H1 (cell line): ENCODE measurements at regions not wholly inside any gene's neighbourhood (a gene's known extent, or its start where the extent isn't known, plus 50 kb on each side); places are given as distances from the start of the nearest gene placed in this dataset.

ENCODE experiments used
- CTCF ChIA-PET: fragments of 300-600 bp; sonication (Branson Sonifier 250); formaldehyde crosslinking; loops from one replicate; lab custom pipeline; 2021; ENCODE audit not compliant: partially characterized antibody; lab: Charles Lee
- POLR2A ChIA-PET: fragments of 300-600 bp; sonication (Branson Sonifier 250); formaldehyde crosslinking; loops from one replicate; lab custom pipeline; 2021; ENCODE audit warnings: inconsistent platforms; ENCODE audit not compliant: partially characterized antibody; lab: Charles Lee
- DNase-seq, 2 experiments: peaks; one replicate each; pipeline versions ENCODE4 v3.0.0 to v3.0.0-alpha.2; 2010 to 2022; ENCODE audit warnings: low spot score in 2 of 2, low read depth in 1 of 2, mixed read lengths in 1 of 2
- FAIRE-seq: peaks from 2 replicates; lab custom pipeline; 2011; peaks lifted over from hg19 to GRCh38; lab: Jason Lieb, UNC
- H2AFZ ChIP-seq: 2 replicates; pipeline ENCODE4 v1.8.1; 2012; ENCODE audit warnings: low read length, inconsistent platforms
- H2AK5ac ChIP-seq: 2 replicates; pipeline ENCODE4 v1.6.1; 2013; ENCODE audit warnings: low read depth, low read length
- H2BK120ac ChIP-seq: replicated peaks from 2 replicates; pipeline ENCODE3; 2013; ENCODE audit warnings: low read depth, low read length, inconsistent platforms
- H2BK12ac ChIP-seq: 2 replicates; pipeline ENCODE4 v1.6.1; 2013; ENCODE audit warnings: low read depth, low read length
- H2BK15ac ChIP-seq: 2 replicates; pipeline ENCODE4 v1.6.1; 2013; ENCODE audit warnings: low read length
- H2BK20ac ChIP-seq: 2 replicates; pipeline ENCODE4 v1.6.1; 2013; ENCODE audit warnings: low read length
- H2BK5ac ChIP-seq: 2 replicates; pipeline ENCODE4 v1.6.1; 2013; ENCODE audit warnings: low read depth, low read length
- H3K14ac ChIP-seq: 2 replicates; pipeline ENCODE4 v1.6.1; 2013; ENCODE audit warnings: inconsistent platforms; ENCODE audit not compliant: insufficient read length
- H3K18ac ChIP-seq: 2 replicates; pipeline ENCODE4 v1.6.1; 2013; ENCODE audit warnings: low read length; ENCODE audit errors: extremely low read depth
- H3K23ac ChIP-seq: 2 replicates; pipeline ENCODE4 v1.6.1; 2013; ENCODE audit warnings: inconsistent platforms; ENCODE audit not compliant: insufficient read length
- H3K23me2 ChIP-seq: 2 replicates; pipeline ENCODE4 v1.6.1; 2013; ENCODE audit warnings: low read depth, low read length
- H3K27ac ChIP-seq: 2 replicates; pipeline ENCODE4 v1.6.1; 2011; ENCODE audit warnings: low read depth, low read length, inconsistent platforms
- H3K27me3 ChIP-seq, 4 experiments: replicated peaks in 1 of 4; 1 replicate in 1 of 4; 2 replicates in 3 of 4; pipeline versions ENCODE4 v1.6.1 to v1.8.1; 2011 to 2013; ENCODE audit warnings: low read length in 3 of 4, mild to moderate bottlenecking in 3 of 4, inconsistent platforms in 2 of 4, mixed read lengths in 2 of 4, moderate library complexity in 1 of 4; ENCODE audit not compliant: control insufficient read depth in 3 of 4, insufficient read depth in 3 of 4; ENCODE audit errors: extremely low read depth in 1 of 4
- H3K36me3 ChIP-seq, 4 experiments: 2 replicates each; pipeline versions ENCODE4 v1.6.1 to v1.8.1; 2011 to 2013; ENCODE audit warnings: mild to moderate bottlenecking in 4 of 4, low read length in 3 of 4, moderate library complexity in 2 of 4, control low read depth in 1 of 4, inconsistent platforms in 1 of 4; ENCODE audit not compliant: insufficient read depth in 4 of 4, control insufficient read depth in 2 of 4
- H3K4ac ChIP-seq: replicated peaks from 2 replicates; pipeline ENCODE3; 2013; ENCODE audit warnings: low read length, low read depth, mixed read lengths, inconsistent platforms; ENCODE audit not compliant: insufficient read length
- H3K4me1 ChIP-seq, 4 experiments: replicated peaks in 1 of 4; 1 replicate in 1 of 4; 2 replicates in 3 of 4; pipeline versions ENCODE4 v1.6.1 to v1.8.1; 2011 to 2013; ENCODE audit warnings: low read length in 3 of 4, inconsistent platforms in 2 of 4, mixed read lengths in 1 of 4; ENCODE audit not compliant: insufficient read depth in 4 of 4, control insufficient read depth in 3 of 4
- H3K4me2 ChIP-seq, 2 experiments: 2 replicates each; pipeline versions ENCODE4 v1.6.1 to v1.8.1; 2011 to 2013; ENCODE audit warnings: low read depth in 2 of 2, low read length in 2 of 2, control low read depth in 1 of 2, inconsistent platforms in 1 of 2, mild to moderate bottlenecking in 1 of 2; ENCODE audit not compliant: insufficient read depth in 1 of 2
- H3K4me3 ChIP-seq, 4 experiments: fragments of 200-600, 300-600 bp in 1 of 4; sonication (generic), shearing (Covaris generic), sonication (Bioruptor Twin) in 1 of 4; 2 replicates each; pipeline versions ENCODE4 v1.5.1 to v1.8.1; 2011 to 2016; ENCODE audit warnings: low read length in 4 of 4, low read depth in 3 of 4, control low read depth in 2 of 4, inconsistent platforms in 2 of 4, mild to moderate bottlenecking in 2 of 4, mixed read lengths in 1 of 4, moderate library complexity in 1 of 4; ENCODE audit not compliant: insufficient read depth in 2 of 4; ENCODE audit errors: extremely low read depth in 1 of 4
- H3K56ac ChIP-seq: replicated peaks from 2 replicates; pipeline ENCODE3; 2013; ENCODE audit warnings: low read depth, mild to moderate bottlenecking, mixed read lengths, low read length, inconsistent platforms; ENCODE audit not compliant: insufficient read length
- H3K79me1 ChIP-seq: 2 replicates; pipeline ENCODE4 v1.6.1; 2013; ENCODE audit warnings: low read depth, low read length, control low read depth
- H3K79me2 ChIP-seq, 2 experiments: 2 replicates each; pipeline versions ENCODE4 v1.6.1 to v1.8.1; 2012 to 2013; ENCODE audit warnings: low read length in 2 of 2, mild to moderate bottlenecking in 2 of 2, inconsistent platforms in 1 of 2; ENCODE audit not compliant: insufficient read depth in 2 of 2, control insufficient read depth in 1 of 2
- H3K9ac ChIP-seq, 4 experiments: replicated peaks in 1 of 4; 1 replicate in 1 of 4; 2 replicates in 3 of 4; pipeline versions ENCODE4 v1.6.1 to v1.8.1; 2011 to 2013; ENCODE audit warnings: low read depth in 3 of 4, low read length in 3 of 4, control low read depth in 2 of 4, mild to moderate bottlenecking in 2 of 4, moderate library complexity in 2 of 4, inconsistent platforms in 1 of 4; ENCODE audit errors: extremely low read depth in 1 of 4
- H3K9me3 ChIP-seq, 2 experiments: 2 replicates each; pipeline versions ENCODE4 v1.6.1 to v1.8.1; 2012 to 2013; ENCODE audit warnings: mild to moderate bottlenecking in 2 of 2, moderate library complexity in 2 of 2, control low read depth in 1 of 2, inconsistent platforms in 1 of 2, low read depth in 1 of 2, low read length in 1 of 2, mixed read lengths in 1 of 2; ENCODE audit not compliant: insufficient read depth in 2 of 2
- H4K20me1 ChIP-seq, 2 experiments: replicated peaks in 1 of 2; 2 replicates each; pipeline versions ENCODE3 to v1.8.1; 2011 to 2013; ENCODE audit warnings: inconsistent platforms in 2 of 2, low read length in 2 of 2, mild to moderate bottlenecking in 1 of 2; ENCODE audit not compliant: insufficient read depth in 2 of 2, control insufficient read depth in 1 of 2
- H4K5ac ChIP-seq: 2 replicates; pipeline ENCODE4 v1.6.1; 2013; ENCODE audit warnings: low read length, low read depth, mixed read lengths, inconsistent platforms; ENCODE audit not compliant: insufficient read length
- H4K8ac ChIP-seq: 2 replicates; pipeline ENCODE4 v1.8.0; 2013; ENCODE audit warnings: mild to moderate bottlenecking, moderate library complexity, low read length, inconsistent platforms; ENCODE audit not compliant: insufficient read depth; ENCODE audit errors: extremely low read depth
- H4K91ac ChIP-seq: replicated peaks from 2 replicates; pipeline ENCODE3; 2013; ENCODE audit warnings: low read length, mixed read lengths, inconsistent platforms; ENCODE audit not compliant: insufficient read length
- ATF3 ChIP-seq: IDR thresholded peaks from 2 replicates; pipeline ENCODE4 v1.6.1; 2011; ENCODE audit warnings: low read depth, mild to moderate bottlenecking, low read length; ENCODE audit not compliant: insufficient read depth
- CHD1 ChIP-seq: IDR thresholded peaks from 2 replicates; pipeline ENCODE4 v1.6.1; 2012; ENCODE audit warnings: low read depth, low read length, improper control_type of control experiment
- EGR1 ChIP-seq: IDR thresholded peaks from 2 replicates; pipeline ENCODE4 v1.6.1; 2011; ENCODE audit warnings: low read depth, low read length, borderline replicate concordance
- FOSL1 ChIP-seq: IDR thresholded peaks from 2 replicates; pipeline ENCODE4 v1.6.1; 2011; ENCODE audit warnings: mild to moderate bottlenecking, low read depth, low read length, moderate library complexity; ENCODE audit not compliant: insufficient read depth
- HDAC2 ChIP-seq, 2 experiments: fragments of 300-600 bp in 1 of 2; sonication (generic) in 1 of 2; IDR thresholded peaks; 2 replicates each; pipeline ENCODE4 v1.6.1; 2011 to 2012; ENCODE audit warnings: low read depth in 2 of 2, low read length in 2 of 2, mild to moderate bottlenecking in 2 of 2, moderate library complexity in 2 of 2, borderline replicate concordance in 1 of 2, inconsistent platforms in 1 of 2
- POLR2AphosphoS5 ChIP-seq: IDR thresholded peaks from 2 replicates; pipeline ENCODE4 v1.6.1; 2011; ENCODE audit warnings: low read depth, low read length
- RBBP5 ChIP-seq: IDR thresholded peaks from 2 replicates; pipeline ENCODE4 v1.7.1; 2012; ENCODE audit warnings: low read depth, mild to moderate bottlenecking, inconsistent platforms, low read length, moderate library complexity, borderline replicate concordance
- SAP30 ChIP-seq: fragments of 300-600 bp; sonication (generic); IDR thresholded peaks from 2 replicates; pipeline ENCODE4 v1.7.1; 2012; ENCODE audit warnings: low read length, moderate library complexity, mild to moderate bottlenecking, inconsistent platforms; ENCODE audit not compliant: insufficient read depth, insufficient replicate concordance
- SIN3A ChIP-seq, 2 experiments: IDR thresholded peaks in 1 of 2; conservative IDR thresholded peaks in 1 of 2; 2 replicates each; pipeline ENCODE4 v1.6.1; 2011 to 2012; ENCODE audit warnings: low read length in 2 of 2, improper control_type of control experiment in 1 of 2, low read depth in 1 of 2, mild to moderate bottlenecking in 1 of 2
- SP4 ChIP-seq: IDR thresholded peaks from 2 replicates; pipeline ENCODE4 v1.6.1; 2012; ENCODE audit warnings: low read length, inconsistent platforms
- TAF7 ChIP-seq: optimal IDR thresholded peaks from 2 replicates; pipeline ENCODE3; 2011; ENCODE audit warnings: low read depth, mild to moderate bottlenecking, inconsistent platforms, low read length, moderate library complexity, borderline replicate concordance
- TBP ChIP-seq: IDR thresholded peaks from 2 replicates; pipeline ENCODE4 v1.6.1; 2011; ENCODE audit warnings: low read depth, low read length, improper control_type of control experiment
- WGBS, 2 experiments: shearing (Covaris generic) in 1 of 2; methylation state at CpG; one replicate each; pipeline versions ENCODE4 v1.1.6 to v1.1.7; 2013 to 2015; ENCODE audit warnings: low lambda C conversion rate in 2 of 2, mixed read lengths in 2 of 2, inconsistent platforms in 1 of 2, low coverage in 1 of 2, missing lambda C conversion rate in 1 of 2; ENCODE audit not compliant: insufficient replicate concordance in 2 of 2, insufficient coverage in 1 of 2, insufficient read length in 1 of 2; ENCODE audit errors: extremely low coverage in 1 of 2, missing lambda C conversion rate in 1 of 2; 5-methylcytosine and 5-hydroxymethylcytosine counted together

GRCh38 chr18:22525883-22526282 lies 108.2 kb upstream of the CTAGE1 start:
- CTCF ChIA-PET = no interaction called here
- H4K5ac ChIP-seq = no peak overlapping the region
- DNase-seq (no peak), FAIRE-seq (no peak)
- POLR2A ChIA-PET = no interaction called here
- H3K18ac ChIP-seq = no peak overlapping the region
- H3K4me3 ChIP-seq = no peak overlapping the region
- no peak overlapping the region for H2BK20ac ChIP-seq
- H4K91ac ChIP-seq = no peak overlapping the region
- no peaks in the 10 kb centered on the region for H3K79me2 ChIP-seq
- H3K79me1 ChIP-seq = no peaks in the 10 kb centered on the region
- H2BK5ac ChIP-seq = no peak overlapping the region
- H3K9ac ChIP-seq = no peak overlapping the region
- peaks cover 2 to 3% of the 10 kb centered on the region in 2 experiments; a peak in 1 of 4 replicates for H3K9me3 ChIP-seq
- H2BK15ac ChIP-seq = no peak overlapping the region
- no peaks in the 10 kb centered on the region for H3K4me1 ChIP-seq
- WGBS, 2 experiments = 89% methylated on average over 3 of the region's 3 CpGs; no CpG with 5 or more reads in 1 of the 2 experiments
- H2BK120ac ChIP-seq = no peak overlapping the region
- H3K27ac ChIP-seq = no peak overlapping the region
- no peak overlapping the region for H2AFZ ChIP-seq
- H3K56ac ChIP-seq = no peak overlapping the region
- H4K8ac ChIP-seq = no peak overlapping the region
- no peak overlapping the region for H3K4ac ChIP-seq
- H4K20me1 ChIP-seq = no peaks in the 10 kb centered on the region
- H3K23ac ChIP-seq = no peak overlapping the region
- H3K36me3 ChIP-seq = no peaks in the 10 kb centered on the region
- no peak overlapping the region for H3K4me2 ChIP-seq
- no peak overlapping the region for H3K14ac ChIP-seq
- no peak overlapping the region for H2AK5ac ChIP-seq
- no peaks in the 10 kb centered on the region for H3K27me3 ChIP-seq
- no peak overlapping the region for H2BK12ac ChIP-seq
- no peaks in the 10 kb centered on the region for H3K23me2 ChIP-seq
- TF ChIP-seq TAF7 (no peak), SIN3A (conservative IDR thresholded peaks at IDR 0.05 in 1 of 2, IDR thresholded peaks at IDR 0.05 in 1 of 2; ENCODE audit: low read depth in 1 of 2, low read length in 2 of 2) (no peak), FOSL1 (no peak), RBBP5 (no peak), SAP30 (no peak), ATF3 (no peak), HDAC2 (IDR thresholded peaks at IDR 0.05; ENCODE audit: borderline replicate concordance in 1 of 2, low read depth in 2 of 2, low read length in 2 of 2) (no peak), CHD1 (no peak), TBP (no peak), POLR2AphosphoS5 (no peak), EGR1 (no peak), SP4 (no peak)
